ENCODE measurements at regions not wholly inside any gene's neighbourhood (a gene's known extent, or its start where the extent isn't known, plus 50 kb on each side); places are given as distances from the start of the nearest gene placed in this dataset.

DNA sequence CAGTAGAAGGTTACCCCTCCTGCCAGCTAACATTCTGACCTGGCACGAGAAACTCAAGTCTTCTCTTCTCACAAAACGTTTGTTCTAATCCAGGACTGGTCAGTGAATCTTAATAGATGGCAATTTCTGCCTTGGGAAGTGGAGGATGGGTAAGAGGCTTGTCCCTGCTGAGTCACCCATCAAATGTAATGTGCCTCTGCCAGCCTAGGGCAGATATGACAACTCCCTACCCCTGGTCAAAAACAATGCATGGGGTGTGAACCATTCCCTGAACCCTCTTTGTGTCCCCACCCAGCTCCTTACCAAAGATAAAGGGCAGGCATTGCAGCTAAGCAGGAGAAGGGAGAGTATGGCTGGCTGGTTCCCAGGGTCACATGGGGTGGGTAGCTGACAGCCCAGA is 1052.9 kb downstream of the GALC start:
- intact Hi-C loops (cut with DNase I): no loop called here
- WGBS, 4 donors: 54 to 69% (median 62%) methylated on average over 2 of the region's 2 CpGs
- no peaks in the 10 kb centered on the region for H3K27me3 ChIP-seq
- H3K9me3 ChIP-seq (replicated peaks in 1 of 3): no peaks in the 10 kb centered on the region
- no peaks in the 10 kb centered on the region for H3K4me1 ChIP-seq (replicated peaks in 1 of 2)
- no peaks in the 10 kb centered on the region for H3K36me3 ChIP-seq (replicated peaks in 1 of 2)
- DNase-seq: no peak
- H3K27ac ChIP-seq: no peak overlapping the region
- TF ChIP-seq POLR2A (IDR thresholded peaks at IDR 0.05): no peak
- TF ChIP-seq, protein P1, sequence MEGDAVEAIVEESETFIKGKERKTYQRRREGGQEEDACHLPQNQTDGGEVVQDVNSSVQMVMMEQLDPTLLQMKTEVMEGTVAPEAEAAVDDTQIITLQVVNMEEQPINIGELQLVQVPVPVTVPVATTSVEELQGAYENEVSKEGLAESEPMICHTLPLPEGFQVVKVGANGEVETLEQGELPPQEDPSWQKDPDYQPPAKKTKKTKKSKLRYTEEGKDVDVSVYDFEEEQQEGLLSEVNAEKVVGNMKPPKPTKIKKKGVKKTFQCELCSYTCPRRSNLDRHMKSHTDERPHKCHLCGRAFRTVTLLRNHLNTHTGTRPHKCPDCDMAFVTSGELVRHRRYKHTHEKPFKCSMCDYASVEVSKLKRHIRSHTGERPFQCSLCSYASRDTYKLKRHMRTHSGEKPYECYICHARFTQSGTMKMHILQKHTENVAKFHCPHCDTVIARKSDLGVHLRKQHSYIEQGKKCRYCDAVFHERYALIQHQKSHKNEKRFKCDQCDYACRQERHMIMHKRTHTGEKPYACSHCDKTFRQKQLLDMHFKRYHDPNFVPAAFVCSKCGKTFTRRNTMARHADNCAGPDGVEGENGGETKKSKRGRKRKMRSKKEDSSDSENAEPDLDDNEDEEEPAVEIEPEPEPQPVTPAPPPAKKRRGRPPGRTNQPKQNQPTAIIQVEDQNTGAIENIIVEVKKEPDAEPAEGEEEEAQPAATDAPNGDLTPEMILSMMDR (IDR thresholded peaks at IDR 0.05): no peak
- H3K4me3 ChIP-seq: no peak overlapping the region

DNA sequence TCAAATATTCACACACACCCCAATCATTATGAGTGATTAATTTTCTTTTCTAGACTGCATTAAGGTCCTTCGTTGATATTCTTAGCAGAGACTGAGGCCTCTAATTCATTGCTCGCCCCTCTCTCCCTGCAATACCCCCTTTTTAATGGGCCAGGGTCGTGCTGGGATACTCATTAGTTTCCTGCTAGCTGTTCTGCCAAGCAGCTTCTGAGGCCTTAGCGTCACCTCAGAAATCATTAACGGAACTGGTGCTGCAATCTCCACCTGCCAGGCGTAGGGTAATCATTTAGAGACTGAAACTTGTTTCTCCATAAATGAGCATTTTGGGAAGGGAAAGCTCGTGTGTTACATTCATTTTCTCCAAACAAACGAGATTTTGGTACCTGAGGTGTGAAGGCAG is 1054.7 kb downstream of the GALC start:
- intact Hi-C loops (cut with DNase I): no loop called here
- 65 to 79% (median 75%) methylated on average over 8 of the region's 8 CpGs for WGBS, 4 donors
- H3K4me1 ChIP-seq (replicated peaks in 1 of 2): no peaks in the 10 kb centered on the region
- no peak overlapping the region for H3K4me3 ChIP-seq
- H3K36me3 ChIP-seq (replicated peaks in 1 of 2): no peaks in the 10 kb centered on the region
- H3K27me3 ChIP-seq: no peaks in the 10 kb centered on the region
- no peak for TF ChIP-seq POLR2A (IDR thresholded peaks at IDR 0.05)
- TF ChIP-seq, protein P1 (IDR thresholded peaks at IDR 0.05): no peak
- no peaks in the 10 kb centered on the region for H3K9me3 ChIP-seq (replicated peaks in 1 of 3)
- no peak overlapping the region for H3K27ac ChIP-seq
- no peak for DNase-seq

DNA sequence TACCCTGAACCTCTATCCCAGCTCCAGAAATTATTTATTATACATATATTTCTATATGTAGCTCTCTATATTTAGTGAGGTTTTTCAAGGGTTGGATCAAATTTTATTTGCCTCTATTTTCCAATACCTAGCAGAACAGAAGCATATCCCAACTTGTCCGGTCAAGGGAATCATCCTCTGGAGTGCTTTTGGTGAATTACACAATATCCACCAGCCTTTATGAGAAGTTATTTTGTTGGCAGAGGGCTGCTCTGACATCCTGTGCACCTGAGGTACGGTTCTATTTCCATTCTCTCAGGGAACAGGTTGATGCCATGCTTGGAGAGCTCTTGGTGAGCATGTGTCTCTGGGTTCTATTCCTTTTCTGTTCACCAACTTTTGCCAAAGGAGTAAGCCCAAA is 1056.4 kb downstream of the GALC start:
- Histone ChIP-seq H3K36me3 (replicated peaks in 1 of 2) (no peaks in the 10 kb centered on the region), H3K4me1 (replicated peaks in 1 of 2) (no peaks in the 10 kb centered on the region), H3K9me3 (replicated peaks in 1 of 3) (no peaks in the 10 kb centered on the region), H3K4me3 (no peak overlapping the region), H3K27me3 (no peaks in the 10 kb centered on the region), H3K27ac (no peak overlapping the region)
- intact Hi-C loops (cut with DNase I): no loop called here
- TF ChIP-seq, protein P1 (IDR thresholded peaks at IDR 0.05): no peak
- no peak for TF ChIP-seq POLR2A (IDR thresholded peaks at IDR 0.05)
- no peak for DNase-seq
- 73 to 80% (median 79%) methylated on average over 2 of the region's 2 CpGs for WGBS, 4 donors

DNA sequence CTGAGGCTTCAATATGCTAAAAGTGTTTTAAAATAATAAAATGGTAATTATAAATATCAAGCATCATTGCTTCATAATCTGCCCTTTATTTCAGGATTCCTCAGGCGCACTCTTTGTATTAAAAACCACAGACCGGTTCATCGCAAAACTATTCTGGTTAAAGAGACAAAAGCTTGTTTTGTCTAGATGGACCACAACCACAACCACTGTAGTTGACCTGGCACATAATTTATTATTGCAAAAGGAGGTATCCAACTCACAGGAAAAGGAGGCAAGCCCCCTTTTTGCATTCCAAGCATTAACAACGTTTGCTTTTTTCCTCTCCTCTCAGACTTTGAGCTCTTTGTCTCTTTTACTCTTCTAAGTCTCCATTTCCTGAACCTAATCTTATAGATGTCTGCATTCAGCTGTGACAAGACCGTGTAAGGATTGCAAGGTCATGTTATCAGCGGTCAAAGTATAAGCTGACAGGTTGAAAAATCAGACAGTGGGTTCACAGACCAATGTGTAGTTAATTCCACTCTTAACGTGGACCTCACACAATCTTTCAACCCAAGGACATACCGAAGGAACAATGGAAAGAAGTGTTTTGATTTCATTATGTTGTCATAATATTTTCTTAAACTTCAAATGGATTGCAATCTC is 1057.6 kb downstream of the GALC start:
- 43 to 46% (median 45%) methylated on average over 8 of the region's 8 CpGs for WGBS, 4 donors
- H3K27ac ChIP-seq: no peak overlapping the region
- H3K4me1 ChIP-seq (replicated peaks in 1 of 2): no peaks in the 10 kb centered on the region
- no peaks in the 10 kb centered on the region for H3K36me3 ChIP-seq (replicated peaks in 1 of 2)
- TF ChIP-seq POLR2A (IDR thresholded peaks at IDR 0.05): no peak
- TF ChIP-seq, protein P1 (IDR thresholded peaks at IDR 0.05): no peak
- DNase-seq: no peak
- H3K9me3 ChIP-seq (replicated peaks in 1 of 3): no peaks in the 10 kb centered on the region
- H3K4me3 ChIP-seq: no peak overlapping the region
- intact Hi-C loops (cut with DNase I): no loop called here
- H3K27me3 ChIP-seq: no peaks in the 10 kb centered on the region

Data from adrenal gland (tissue), 9 donors.